ENCODE measurements at regions not wholly inside any gene's neighbourhood (a gene's known extent, or its start where the extent isn't known, plus 50 kb on each side); places are given as distances from the start of the nearest gene placed in this dataset.
"Not testable (repeated sequence)": the region's sequence is repeated elsewhere in the genome, so short reads cannot be mapped to it uniquely, and the experiment has no call there.

GRCh38 chr17:53090770-53091169, 732.0 kb upstream of the KIF2B start:
- no peak for DNase-seq (ENCODE audit: low read depth)

GRCh38 chr17:53088481-53088880, 734.2 kb upstream of the KIF2B start:
- no peak for DNase-seq (ENCODE audit: low read depth)

- DNase-seq (ENCODE audit: low read depth): no peak
Observed at GRCh38 chr17:53061446-53061845, 761.3 kb upstream of the KIF2B start.

- DNase-seq (ENCODE audit: low read depth): no peak
Observed at GRCh38 chr17:53058031-53058430, 764.7 kb upstream of the KIF2B start.

GRCh38 chr17:53046781-53047180, 775.9 kb upstream of the KIF2B start:
- no peak for DNase-seq (ENCODE audit: low read depth)

- no peak for DNase-seq (ENCODE audit: low read depth)
Observed at GRCh38 chr17:53039981-53040380, 782.7 kb upstream of the KIF2B start.

GRCh38 chr17:53033297-53033696, 789.4 kb upstream of the KIF2B start:
- no peak for DNase-seq (ENCODE audit: low read depth)

- no peak for DNase-seq (ENCODE audit: low read depth)
Observed at GRCh38 chr17:53032861-53033271, 789.9 kb upstream of the KIF2B start.

GRCh38 chr17:53017227-53017626, 805.5 kb upstream of the KIF2B start:
- DNase-seq (ENCODE audit: low read depth): no peak

GRCh38 chr17:53016085-53016484, 806.6 kb upstream of the KIF2B start:
- DNase-seq (ENCODE audit: low read depth): no peak

- no peak for DNase-seq (ENCODE audit: low read depth)
Observed at GRCh38 chr17:53012364-53012763, 810.4 kb upstream of the KIF2B start.

- DNase-seq (ENCODE audit: low read depth): no peak
Observed at GRCh38 chr17:53006006-53006405, 816.7 kb upstream of the KIF2B start.

GRCh38 chr17:53004902-53005301, 817.8 kb upstream of the KIF2B start:
- no peak for DNase-seq (ENCODE audit: low read depth)

- DNase-seq (ENCODE audit: low read depth): no peak
Observed at GRCh38 chr17:52995881-52996280, 826.8 kb upstream of the KIF2B start.

GRCh38 chr17:52995147-52995546, 827.6 kb upstream of the KIF2B start:
- no peak for DNase-seq (ENCODE audit: low read depth)

- no peak for DNase-seq (ENCODE audit: low read depth)
Observed at GRCh38 chr17:52986056-52986662, 827.6 kb upstream of the CA10 start.

- DNase-seq (ENCODE audit: low read depth): no peak
Observed at GRCh38 chr17:52982331-52982730, 823.8 kb upstream of the CA10 start.

- no peak for DNase-seq (ENCODE audit: low read depth)
Observed at GRCh38 chr17:52979921-52980320, 821.4 kb upstream of the CA10 start.

GRCh38 chr17:52965856-52966255, 807.3 kb upstream of the CA10 start:
- DNase-seq (ENCODE audit: low read depth): no peak

- not testable (repeated sequence) for DNase-seq (ENCODE audit: low read depth)
Observed at GRCh38 chr17:52961751-52962150, 803.2 kb upstream of the CA10 start.

GRCh38 chr17:52957411-52957810, 798.9 kb upstream of the CA10 start:
- DNase-seq (ENCODE audit: low read depth): no peak

GRCh38 chr17:52947418-52947817, 788.9 kb upstream of the CA10 start:
- no peak for DNase-seq (ENCODE audit: low read depth)

- DNase-seq (ENCODE audit: low read depth): no peak
Observed at GRCh38 chr17:52938623-52939230, 780.2 kb upstream of the CA10 start.

All from myocyte (in vitro differentiated cells).